K562 (cell line): ENCODE measurements at regions not wholly inside any gene's neighbourhood (a gene's known extent, or its start where the extent isn't known, plus 50 kb on each side); places are given as distances from the start of the nearest gene placed in this dataset.
A peak's percentile ranks its signal among the peaks of the same experiment; 100 is the strongest.

Source experiments
- ATAC-seq: fragments of 200-7000 bp; cut with Tn5 transposase; 3 replicates; pipeline ENCODE4 v1.9.1; 2020; ENCODE audit warnings: moderate library complexity
- BruUV-seq: library from RNA; stranded (reverse); fragments of 400-500 nt; replicated peaks from 2 replicates; lab custom pipeline; 2021; lab: Mats Ljungman, UMichigan
- CTCF ChIA-PET: fragments of 300-600 bp; formaldehyde crosslinking; extraction: SDS; loops from one replicate; lab custom pipeline; 2021; ENCODE audit warnings: low intra/inter-chr PET ratio; lab: Yijun Ruan, JAX
- POLR2A ChIA-PET: fragments of 300-600, 350-650 bp; sonication (Branson Sonifier 250); formaldehyde crosslinking; extraction: SDS; loops from one replicate; lab custom pipeline; 2021; ENCODE audit warnings: antibody characterized with exemption, inconsistent platforms; lab: Yijun Ruan, JAX
- DNase-seq, 4 experiments: peaks; one replicate each; pipeline versions ENCODE4 v3.0.0 to v3.0.0-alpha.2; 2011 to 2018; ENCODE audit warnings: low spot score in 3 of 4, mixed read lengths in 3 of 4; ENCODE audit errors: extremely low read depth in 1 of 4
- FAIRE-seq: peaks from 2 replicates; lab custom pipeline; 2011; peaks lifted over from hg19 to GRCh38; lab: Jason Lieb, UNC
- H2AFZ ChIP-seq: 2 replicates; pipeline ENCODE4 v1.6.0; 2011; ENCODE audit warnings: low read depth, low read length, control low read depth, inconsistent platforms
- H3K27ac ChIP-seq: fragments of 200-600 bp; 3 replicates; pipeline ENCODE4 v1.8.0; 2011; ENCODE audit warnings: low read depth, mild to moderate bottlenecking, control low read depth, inconsistent platforms, low read length, moderate library complexity, mixed read lengths; ENCODE audit errors: extremely low read depth
- H3K27me3 ChIP-seq, 2 experiments: fragments of 300-600 bp in 1 of 2; 2 replicates in 1 of 2; 3 replicates in 1 of 2; pipeline versions ENCODE4 v1.6.0 to v1.8.0; 2011; ENCODE audit warnings: inconsistent platforms in 2 of 2, low read length in 2 of 2, mild to moderate bottlenecking in 1 of 2, mixed read lengths in 1 of 2, moderate library complexity in 1 of 2; ENCODE audit not compliant: control insufficient read depth in 2 of 2, insufficient read depth in 2 of 2
- H3K36me3 ChIP-seq: fragments of 300-600 bp; 3 replicates; pipeline ENCODE4 v1.8.0; 2011; ENCODE audit warnings: mild to moderate bottlenecking, low read length, inconsistent platforms; ENCODE audit not compliant: control insufficient read depth, insufficient read depth
- H3K4me1 ChIP-seq, 2 experiments: fragments of 200-600 bp in 1 of 2; replicated peaks in 1 of 2; 2 replicates in 1 of 2; 3 replicates in 1 of 2; pipeline versions ENCODE4 v1.5.1 to v1.8.0; 2011; ENCODE audit warnings: inconsistent platforms in 2 of 2, low read length in 2 of 2, mild to moderate bottlenecking in 1 of 2, mixed read lengths in 1 of 2, moderate library complexity in 1 of 2; ENCODE audit not compliant: control insufficient read depth in 2 of 2, insufficient read depth in 2 of 2
- H3K4me2 ChIP-seq: 2 replicates; pipeline ENCODE4 v1.6.1; 2011; ENCODE audit warnings: low read length, control low read depth, inconsistent platforms, mixed read lengths; ENCODE audit not compliant: insufficient read depth
- H3K4me3 ChIP-seq: fragments of 200-600 bp; sonication (generic), shearing (Covaris generic); 2 replicates; pipeline ENCODE4 v1.5.1; 2016; ENCODE audit warnings: control low read depth, inconsistent platforms
- H3K79me2 ChIP-seq: fragments of 200-600 bp; 3 replicates; pipeline ENCODE4 v1.8.0; 2011; ENCODE audit warnings: low read length, inconsistent platforms; ENCODE audit not compliant: control insufficient read depth, insufficient read depth
- H3K9ac ChIP-seq, 2 experiments: 2 replicates each; pipeline versions ENCODE4 v1.6.0 to v1.6.1; 2011; ENCODE audit warnings: low read depth in 2 of 2, low read length in 2 of 2, control low read depth in 1 of 2, inconsistent platforms in 1 of 2, mild to moderate bottlenecking in 1 of 2, mixed read lengths in 1 of 2; ENCODE audit not compliant: insufficient read depth in 1 of 2
- H3K9me1 ChIP-seq: one replicate; pipeline ENCODE4 v1.6.0; 2011; ENCODE audit warnings: inconsistent platforms, mild to moderate bottlenecking, low read length, moderate library complexity; ENCODE audit not compliant: control insufficient read depth, insufficient read depth
- H3K9me3 ChIP-seq: replicated peaks from 2 replicates; pipeline ENCODE4 v1.5.1; 2011; ENCODE audit warnings: low read depth, low read length, inconsistent platforms; ENCODE audit not compliant: control insufficient read depth, insufficient read depth
- H4K20me1 ChIP-seq: replicated peaks from 2 replicates; pipeline ENCODE4 v1.6.1; 2011; ENCODE audit warnings: low read length, inconsistent platforms, mixed read lengths; ENCODE audit not compliant: control insufficient read depth, insufficient read depth
- CEBPB ChIP-seq: fragments of 450-650 bp; IDR thresholded peaks from 2 replicates; pipeline ENCODE4 v1.6.1; 2016; ENCODE audit warnings: missing genetic modification characterization, missing compliant biosample characterization
- CEBPG ChIP-seq, 3 experiments: fragments of 200-800 bp in 1 of 3; sonication (Bioruptor generic) in 1 of 3; sonication (generic) in 1 of 3; formaldehyde crosslinking in 1 of 3; IDR thresholded peaks in 2 of 3; conservative IDR thresholded peaks in 1 of 3; 2 replicates each; pipeline versions ENCODE4 v1.6.1 to v1.8.0; 2016 to 2022; ENCODE audit warnings: missing compliant biosample characterization in 2 of 3, missing genetic modification characterization in 2 of 3, mild to moderate bottlenecking in 1 of 3, missing genetic modification reagents in 1 of 3
- ZNF263 ChIP-seq: sonication (generic); formaldehyde crosslinking; IDR thresholded peaks from 2 replicates; pipeline ENCODE4 v1.8.0; 2022; ENCODE audit warnings: mild to moderate bottlenecking, missing genetic modification reagents, borderline replicate concordance
- ZNF561 ChIP-seq: fragments of 450-650 bp; formaldehyde crosslinking; conservative IDR thresholded peaks from 2 replicates; pipeline ENCODE4 v1.4.0; 2020; ENCODE audit warnings: mild to moderate bottlenecking, moderate library complexity
- WGBS: fragments of 100-300 bp; shearing (Covaris generic); methylation state at CpG from one replicate; pipeline ENCODE4 v1.1.6; 2016; ENCODE audit warnings: low coverage, mixed read lengths; ENCODE audit not compliant: insufficient coverage; ENCODE audit errors: missing lambda C conversion rate; 5-methylcytosine and 5-hydroxymethylcytosine counted together
- in situ Hi-C: fragments of 300-500 bp; cut with MboI; formaldehyde crosslinking; loops from 4 replicates; pipeline ENCODE4 v1.15.0; 2018; ENCODE audit warnings: inconsistent platforms, mixed read lengths
- intact Hi-C: fragments of 100-400 bp; cut with micrococcal nuclease; formaldehyde crosslinking; loops from 2 replicates; pipeline ENCODE4 v1.14.2; 2022

- TF ChIP-seq ZNF561 (CRISPR knock-in tag) (no peak), CEBPG (CRISPR knock-in tag; IDR thresholded peaks at IDR 0.05) (0 out of 2 replicates have a peak, but pooled peaks have one; percentile 18), CEBPG (tag; conservative IDR thresholded peaks at IDR 0.05 in 1 of 2, IDR thresholded peaks at IDR 0.05 in 1 of 2) (0 out of 4 replicates have a peak, but pooled peaks of 1 of the 2 experiments have one; percentile 54), ZNF263 (CRISPR knock-in tag) (no peak), CEBPB (peak; percentile 44)
Observed at GRCh38 chr10:78756604-78757343, 312.0 kb upstream of the ZMIZ1 start.

More at GRCh38 chr10:78756604-78757343, 312.0 kb upstream of the ZMIZ1 start:
- Histone ChIP-seq H3K9me1 (peaks cover 4% of the 10 kb centered on the region), H3K4me3 (no peak overlapping the region), H3K79me2 (no peaks in the 10 kb centered on the region), H2AFZ (no peak overlapping the region), H3K9ac (no peak overlapping the region), H3K4me2 (no peak overlapping the region), H3K27ac (no peak overlapping the region), H4K20me1 (peaks cover 19% of the 10 kb centered on the region), H3K27me3 (peaks cover 39 to 71% of the 10 kb centered on the region in 2 experiments), H3K4me1 (no peaks in the 10 kb centered on the region), H3K36me3 (no peaks in the 10 kb centered on the region), H3K9me3 (no peaks in the 10 kb centered on the region)
- in situ Hi-C loops (no loop called here), intact Hi-C loops (no loop called here)
- ATAC-seq, result no peak; the same call in 2 of the 3 replicates
- 2% methylated on average over 18 of the region's 18 CpGs for WGBS
- no peak for FAIRE-seq
- ChIA-PET POLR2A (no interaction called here), CTCF (no interaction called here)
- DNase-seq, result no peak
- BruUV-seq, result no TSS peak
